GM19351 (cell line): ENCODE measurements at regions not wholly inside any gene's neighbourhood (a gene's known extent, or its start where the extent isn't known, plus 50 kb on each side); places are given as distances from the start of the nearest gene placed in this dataset.

ENCODE experiments used
- ATAC-seq: cut with Tn5 transposase; IDR thresholded peaks from one replicate; pipeline ENCODE4 v1.9.1; 2021; ENCODE audit warnings: mild to moderate bottlenecking, moderate library complexity; ENCODE audit not compliant: unreplicated experiment

- ATAC-seq, result no peak
Measured at GRCh38 chr3:153069598-153070510, 92.2 kb upstream of the RAP2B start.

- no peak for ATAC-seq
Measured at GRCh38 chr3:153070511-153070868, 91.5 kb upstream of the RAP2B start.

GRCh38 chr3:153072382-153072781, 89.6 kb upstream of the RAP2B start:
- ATAC-seq, result no peak

- no peak for ATAC-seq
Measured at GRCh38 chr3:153072856-153073255, 89.2 kb upstream of the RAP2B start.

- ATAC-seq, result no peak
Measured at GRCh38 chr3:153073636-153074035, 88.4 kb upstream of the RAP2B start.

- no peak for ATAC-seq
Measured at GRCh38 chr3:153078826-153079225, 83.2 kb upstream of the RAP2B start.

GRCh38 chr3:153079386-153079785, 82.6 kb upstream of the RAP2B start:
- ATAC-seq, result no peak

- ATAC-seq, result no peak
Measured at GRCh38 chr3:153080778-153081240, 81.2 kb upstream of the RAP2B start.

GRCh38 chr3:153084431-153084830, 77.6 kb upstream of the RAP2B start:
- no peak for ATAC-seq

GRCh38 chr3:153087595-153088566, 74.1 kb upstream of the RAP2B start:
- ATAC-seq, result no peak

- ATAC-seq, result no peak
Measured at GRCh38 chr3:153089620-153090019, 72.4 kb upstream of the RAP2B start.

GRCh38 chr3:153090973-153091372, 71.1 kb upstream of the RAP2B start:
- ATAC-seq, result peak; percentile 56

GRCh38 chr3:153093629-153094028, 68.4 kb upstream of the RAP2B start:
- no peak for ATAC-seq

- no peak for ATAC-seq
Measured at GRCh38 chr3:153094386-153094785, 67.6 kb upstream of the RAP2B start.

GRCh38 chr3:153095441-153095840, 66.6 kb upstream of the RAP2B start:
- no peak for ATAC-seq

- ATAC-seq, result no peak
Measured at GRCh38 chr3:153096731-153097131, 65.3 kb upstream of the RAP2B start.

GRCh38 chr3:153097213-153097612, 64.8 kb upstream of the RAP2B start:
- ATAC-seq, result no peak

GRCh38 chr3:153099131-153099530, 62.9 kb upstream of the RAP2B start:
- ATAC-seq, result no peak

GRCh38 chr3:153103406-153103945, 58.5 kb upstream of the RAP2B start:
- no peak for ATAC-seq

- no peak for ATAC-seq
Measured at GRCh38 chr3:153110041-153110440, 52.0 kb upstream of the RAP2B start.

- ATAC-seq, result no peak
Measured at GRCh38 chr3:153111016-153111415, 51.0 kb upstream of the RAP2B start.
